ENCODE measurements at regions not wholly inside any gene's neighbourhood (a gene's known extent, or its start where the extent isn't known, plus 50 kb on each side); places are given as distances from the start of the nearest gene placed in this dataset.

GRCh38 chr2:48856657-48857056, 101.1 kb upstream of the LHCGR start:
- no peaks in the 10 kb centered on the region for H3K36me3 ChIP-seq (ENCODE audit: control insufficient read depth, insufficient read depth, low read length)
- POLR2A ChIA-PET: no interaction called here
- in situ Hi-C loops (cut with HindIII; ENCODE audit: low pct_unique_long_range_greater_than_20kb, low sequenced_read_pairs): no loop called here
- no peak for DNase-seq (ENCODE audit: low read depth, low spot score)
- ATAC-seq: no peak
- BruUV-seq (replicated peaks): no TSS peak
- H3K4me1 ChIP-seq (ENCODE audit: control insufficient read depth, insufficient read depth, low read length): no peaks in the 10 kb centered on the region
- intact Hi-C loops (cut with micrococcal nuclease; ENCODE audit: unreplicated experiment): no loop called here
- H3K4me3 ChIP-seq (ENCODE audit: low read depth in 2 of 2, low read length in 2 of 2): no peak overlapping the region
- no peak overlapping the region for H3K27ac ChIP-seq (ENCODE audit: low read length)
- H3K9me3 ChIP-seq (ENCODE audit: control insufficient read depth, insufficient read depth, low read depth, low read length): no peaks in the 10 kb centered on the region
- TF ChIP-seq CTCF (IDR thresholded peaks at IDR 0.05) (no peak), REST (IDR thresholded peaks at IDR 0.05; ENCODE audit: insufficient read depth in 1 of 2, low read depth in 2 of 2, low read length in 1 of 2) (no peak), TCF7L2 (IDR thresholded peaks at IDR 0.05; ENCODE audit: low read depth, low read length) (no peak), SIN3A (IDR thresholded peaks at IDR 0.05; ENCODE audit: borderline replicate concordance, insufficient read depth, low read depth, low read length) (no peak), POLR2AphosphoS5 (IDR thresholded peaks at IDR 0.05; ENCODE audit: low read depth, low read length) (no peak)
- no peaks in the 10 kb centered on the region for H3K27me3 ChIP-seq (ENCODE audit: control insufficient read depth, insufficient read depth, low read length)
- CTCF ChIA-PET: no interaction called here

- ChIA-PET CTCF (no interaction called here), POLR2A (no interaction called here)
- Histone ChIP-seq H3K36me3 (ENCODE audit: control insufficient read depth, insufficient read depth, low read length) (no peaks in the 10 kb centered on the region), H3K4me1 (ENCODE audit: control insufficient read depth, insufficient read depth, low read length) (no peaks in the 10 kb centered on the region), H3K27ac (ENCODE audit: low read length) (no peak overlapping the region), H3K9me3 (ENCODE audit: control insufficient read depth, insufficient read depth, low read depth, low read length) (no peaks in the 10 kb centered on the region), H3K27me3 (ENCODE audit: control insufficient read depth, insufficient read depth, low read length) (no peaks in the 10 kb centered on the region), H3K4me3 (ENCODE audit: low read depth in 2 of 2, low read length in 2 of 2) (no peak overlapping the region)
- in situ Hi-C loops (cut with HindIII; ENCODE audit: low pct_unique_long_range_greater_than_20kb, low sequenced_read_pairs): no loop called here
- BruUV-seq (replicated peaks): no TSS peak
- intact Hi-C loops (cut with micrococcal nuclease; ENCODE audit: unreplicated experiment): no loop called here
- TF ChIP-seq POLR2AphosphoS5 (IDR thresholded peaks at IDR 0.05; ENCODE audit: low read depth, low read length) (no peak), CTCF (IDR thresholded peaks at IDR 0.05) (no peak), SIN3A (IDR thresholded peaks at IDR 0.05; ENCODE audit: borderline replicate concordance, insufficient read depth, low read depth, low read length) (no peak), REST (IDR thresholded peaks at IDR 0.05; ENCODE audit: insufficient read depth in 1 of 2, low read depth in 2 of 2, low read length in 1 of 2) (no peak), TCF7L2 (IDR thresholded peaks at IDR 0.05; ENCODE audit: low read depth, low read length) (no peak)
- ATAC-seq (no peak), DNase-seq (ENCODE audit: low read depth, low spot score) (no peak)
Measured at GRCh38 chr2:48856144-48856543, 100.6 kb upstream of the LHCGR start.
